ENCODE measurements at regions not wholly inside any gene's neighbourhood (a gene's known extent, or its start where the extent isn't known, plus 50 kb on each side); places are given as distances from the start of the nearest gene placed in this dataset.

GRCh38 chr5:54672871-54673270 is 155.3 kb downstream of the SNX18 start:
- TF ChIP-seq TAF1 (IDR thresholded peaks at IDR 0.05; ENCODE audit: borderline replicate concordance, insufficient read depth, low read length) (no peak), REST (IDR thresholded peaks at IDR 0.05; ENCODE audit: insufficient read depth in 1 of 2, low read depth in 2 of 2, low read length in 2 of 2) (no peak), SIN3A (IDR thresholded peaks at IDR 0.05; ENCODE audit: borderline replicate concordance, insufficient read depth, low read length) (no peak), POLR2AphosphoS5 (IDR thresholded peaks at IDR 0.05; ENCODE audit: low read depth, low read length) (no peak), FOXP2 (optimal IDR thresholded peaks at IDR 0.05; ENCODE audit: borderline replicate concordance, extremely low read depth, extremely low read length, insufficient read depth) (no peak)

GRCh38 chr5:54671681-54672080 is 154.1 kb downstream of the SNX18 start:
- no peak for TF ChIP-seq POLR2AphosphoS5 (IDR thresholded peaks at IDR 0.05; ENCODE audit: low read depth, low read length)
- no peak for TF ChIP-seq FOXP2 (optimal IDR thresholded peaks at IDR 0.05; ENCODE audit: borderline replicate concordance, extremely low read depth, extremely low read length, insufficient read depth)
- TF ChIP-seq TAF1 (IDR thresholded peaks at IDR 0.05; ENCODE audit: borderline replicate concordance, insufficient read depth, low read length) = no peak
- TF ChIP-seq REST (IDR thresholded peaks at IDR 0.05; ENCODE audit: insufficient read depth in 1 of 2, low read depth in 2 of 2, low read length in 2 of 2) = no peak
- TF ChIP-seq SIN3A (IDR thresholded peaks at IDR 0.05; ENCODE audit: borderline replicate concordance, insufficient read depth, low read length) = no peak

- no peak for TF ChIP-seq REST (IDR thresholded peaks at IDR 0.05; ENCODE audit: insufficient read depth in 1 of 2, low read depth in 2 of 2, low read length in 2 of 2)
- TF ChIP-seq POLR2AphosphoS5 (IDR thresholded peaks at IDR 0.05; ENCODE audit: low read depth, low read length) = no peak
- no peak for TF ChIP-seq TAF1 (IDR thresholded peaks at IDR 0.05; ENCODE audit: borderline replicate concordance, insufficient read depth, low read length)
- no peak for TF ChIP-seq FOXP2 (optimal IDR thresholded peaks at IDR 0.05; ENCODE audit: borderline replicate concordance, extremely low read depth, extremely low read length, insufficient read depth)
- no peak for TF ChIP-seq SIN3A (IDR thresholded peaks at IDR 0.05; ENCODE audit: borderline replicate concordance, insufficient read depth, low read length)
Observed at GRCh38 chr5:54671111-54671531, 153.6 kb downstream of the SNX18 start.

- TF ChIP-seq POLR2AphosphoS5 (IDR thresholded peaks at IDR 0.05; ENCODE audit: low read depth, low read length) = no peak
- TF ChIP-seq TAF1 (IDR thresholded peaks at IDR 0.05; ENCODE audit: borderline replicate concordance, insufficient read depth, low read length) = no peak
- TF ChIP-seq REST (IDR thresholded peaks at IDR 0.05; ENCODE audit: insufficient read depth in 1 of 2, low read depth in 2 of 2, low read length in 2 of 2) = no peak
- TF ChIP-seq FOXP2 (optimal IDR thresholded peaks at IDR 0.05; ENCODE audit: borderline replicate concordance, extremely low read depth, extremely low read length, insufficient read depth) = no peak
- TF ChIP-seq SIN3A (IDR thresholded peaks at IDR 0.05; ENCODE audit: borderline replicate concordance, insufficient read depth, low read length) = no peak
Observed at GRCh38 chr5:54670281-54670680, 152.7 kb downstream of the SNX18 start.

- TF ChIP-seq TAF1 (IDR thresholded peaks at IDR 0.05; ENCODE audit: borderline replicate concordance, insufficient read depth, low read length) (no peak), REST (IDR thresholded peaks at IDR 0.05; ENCODE audit: insufficient read depth in 1 of 2, low read depth in 2 of 2, low read length in 2 of 2) (no peak), POLR2AphosphoS5 (IDR thresholded peaks at IDR 0.05; ENCODE audit: low read depth, low read length) (no peak), SIN3A (IDR thresholded peaks at IDR 0.05; ENCODE audit: borderline replicate concordance, insufficient read depth, low read length) (no peak), FOXP2 (optimal IDR thresholded peaks at IDR 0.05; ENCODE audit: borderline replicate concordance, extremely low read depth, extremely low read length, insufficient read depth) (no peak)
Observed at GRCh38 chr5:54669845-54670244, 152.3 kb downstream of the SNX18 start.

Data from PFSK-1 (cell line).